Mucosa of descending colon (tissue), 3 donors: ENCODE measurements at regions not wholly inside any gene's neighbourhood (a gene's known extent, or its start where the extent isn't known, plus 50 kb on each side); places are given as distances from the start of the nearest gene placed in this dataset.

Source experiments
- ATAC-seq: fragments of 200-7000 bp; cut with Tn5 transposase; one replicate; pipeline ENCODE4 v1.9.1; 2020; ENCODE audit warnings: mild to moderate bottlenecking, moderate library complexity
- DNase-seq, 3 donors: peaks; one replicate each; pipeline ENCODE4 v3.0.0-alpha.2; 2020
- H3K36me3 ChIP-seq: fragments of 200-600 bp; one replicate; pipeline ENCODE4 v1.8.0; 2021; ENCODE audit warnings: low read depth, mild to moderate bottlenecking
- H3K4me1 ChIP-seq: fragments of 200-600 bp; one replicate; pipeline ENCODE4 v1.8.0; 2021; ENCODE audit warnings: low read depth, mild to moderate bottlenecking
- H3K4me3 ChIP-seq: fragments of 200-600 bp; one replicate; pipeline ENCODE4 v1.8.0; 2021; ENCODE audit warnings: mild to moderate bottlenecking
- H3K9me3 ChIP-seq: fragments of 200-600 bp; one replicate; pipeline ENCODE4 v1.8.0; 2021; ENCODE audit warnings: mild to moderate bottlenecking
- intact Hi-C, 2 donors: fragments of 100-400 bp; cut with DNase I in 1 of 2; cut with micrococcal nuclease in 1 of 2; formaldehyde crosslinking; loops; one replicate each; pipeline versions ENCODE4 v1.11.0 to v1.11.1; 2022; cut with DNase I, micrococcal nuclease
- TF ChIP-seq, protein P1 (sequence below): fragments of 200-600 bp; IDR thresholded peaks from one replicate; pipeline ENCODE4 v1.8.0; 2022; ENCODE audit warnings: antibody characterized with exemption, mild to moderate bottlenecking
- donor health status: DM: no; HTN: no; CAD: no; lungs with moderate emphysema.
- donor health status: DM: no; HTN: no; CAD: no.
- donor health status: DM: no; HTN: yes; CAD: no.

DNA sequence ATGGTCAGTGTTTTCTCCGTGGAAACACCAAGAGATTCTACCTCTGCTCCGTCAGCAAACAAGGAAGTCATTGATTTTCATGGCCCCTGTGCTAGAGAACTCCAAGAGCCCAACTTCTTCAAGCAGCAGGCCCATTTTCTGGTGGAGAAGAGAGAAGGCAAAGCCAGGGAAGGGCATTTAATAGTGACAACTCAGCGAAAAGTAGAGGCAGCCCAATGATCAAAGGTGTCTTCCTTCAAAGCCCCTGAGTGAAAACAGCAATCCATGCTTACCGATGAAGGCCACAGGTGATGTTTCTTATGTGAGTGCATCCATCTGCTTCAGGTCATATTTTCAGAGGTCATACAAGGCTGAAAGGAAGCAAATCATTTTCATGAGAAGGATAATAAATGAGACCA, 77.3 kb downstream of the VCPKMT start:
- no peaks in the 10 kb centered on the region for H3K36me3 ChIP-seq
- peaks cover 28% of the 10 kb centered on the region for H3K4me1 ChIP-seq
- no peak overlapping the region for H3K4me3 ChIP-seq
- TF ChIP-seq, protein P1, sequence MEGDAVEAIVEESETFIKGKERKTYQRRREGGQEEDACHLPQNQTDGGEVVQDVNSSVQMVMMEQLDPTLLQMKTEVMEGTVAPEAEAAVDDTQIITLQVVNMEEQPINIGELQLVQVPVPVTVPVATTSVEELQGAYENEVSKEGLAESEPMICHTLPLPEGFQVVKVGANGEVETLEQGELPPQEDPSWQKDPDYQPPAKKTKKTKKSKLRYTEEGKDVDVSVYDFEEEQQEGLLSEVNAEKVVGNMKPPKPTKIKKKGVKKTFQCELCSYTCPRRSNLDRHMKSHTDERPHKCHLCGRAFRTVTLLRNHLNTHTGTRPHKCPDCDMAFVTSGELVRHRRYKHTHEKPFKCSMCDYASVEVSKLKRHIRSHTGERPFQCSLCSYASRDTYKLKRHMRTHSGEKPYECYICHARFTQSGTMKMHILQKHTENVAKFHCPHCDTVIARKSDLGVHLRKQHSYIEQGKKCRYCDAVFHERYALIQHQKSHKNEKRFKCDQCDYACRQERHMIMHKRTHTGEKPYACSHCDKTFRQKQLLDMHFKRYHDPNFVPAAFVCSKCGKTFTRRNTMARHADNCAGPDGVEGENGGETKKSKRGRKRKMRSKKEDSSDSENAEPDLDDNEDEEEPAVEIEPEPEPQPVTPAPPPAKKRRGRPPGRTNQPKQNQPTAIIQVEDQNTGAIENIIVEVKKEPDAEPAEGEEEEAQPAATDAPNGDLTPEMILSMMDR = no peak
- DNase-seq (no peak), ATAC-seq (no peak)
- intact Hi-C loops = no loop called here
- H3K9me3 ChIP-seq = no peaks in the 10 kb centered on the region

- H3K4me1 ChIP-seq = peaks cover 35% of the 10 kb centered on the region
- H3K4me3 ChIP-seq = no peak overlapping the region
- intact Hi-C loops = loop anchor here in 1 of 2 donors (10.0 kb wide), 1 partner anchor 175 kb away; no protein-coding TSS in a partner anchor
- DNase-seq = peak in 1 of 3 donors; percentile 61
- no peaks in the 10 kb centered on the region for H3K36me3 ChIP-seq
- TF ChIP-seq, protein P1 = no peak
- peak; percentile 10 for ATAC-seq
- no peaks in the 10 kb centered on the region for H3K9me3 ChIP-seq
Measured at GRCh38 chr14:50039734-50040400, 76.5 kb downstream of the VCPKMT start.

GRCh38 chr14:50040401-50040775, 76.0 kb downstream of the VCPKMT start:
- TF ChIP-seq, protein P1 = no peak
- peaks cover 36% of the 10 kb centered on the region for H3K4me1 ChIP-seq
- no peaks in the 10 kb centered on the region for H3K9me3 ChIP-seq
- ATAC-seq = peak; percentile 81
- DNase-seq = peak in 1 of 3 donors; percentile 57
- intact Hi-C loops = loop anchor here in 1 of 2 donors (10.0 kb wide), 1 partner anchor 176 kb away; no protein-coding TSS in a partner anchor
- H3K36me3 ChIP-seq = no peaks in the 10 kb centered on the region
- no peak overlapping the region for H3K4me3 ChIP-seq

DNA sequence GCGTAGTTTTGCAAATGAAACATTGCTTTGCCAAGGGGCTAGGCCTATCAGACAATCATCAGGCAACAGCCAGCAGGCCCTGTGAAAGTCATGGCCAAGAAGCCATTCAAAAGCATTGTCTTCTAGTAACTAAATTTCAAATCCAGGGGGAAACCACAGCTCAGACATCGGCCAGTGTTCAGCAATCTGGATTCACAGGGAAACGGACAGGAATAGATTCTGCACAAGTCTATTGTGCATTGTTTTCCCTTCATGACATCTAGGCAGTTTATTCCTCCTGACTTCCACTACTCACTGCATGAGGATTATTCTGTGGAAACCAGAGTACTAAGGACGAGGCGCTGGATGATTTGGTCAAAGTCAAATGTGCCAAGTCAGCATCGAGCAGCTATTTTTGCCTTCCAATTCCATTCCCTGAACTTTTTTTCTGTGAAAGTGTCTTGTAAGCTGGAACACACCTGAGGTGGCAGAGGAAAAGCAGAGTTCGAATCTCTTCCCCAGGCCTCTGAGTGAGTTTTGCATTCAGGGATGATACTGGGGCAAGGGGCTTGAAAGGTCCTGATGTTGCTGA, 75.4 kb downstream of the VCPKMT start:
- no peak for ATAC-seq
- no peak overlapping the region for H3K4me3 ChIP-seq
- peaks cover 42% of the 10 kb centered on the region for H3K4me1 ChIP-seq
- no peaks in the 10 kb centered on the region for H3K9me3 ChIP-seq
- DNase-seq = no peak
- no peaks in the 10 kb centered on the region for H3K36me3 ChIP-seq
- TF ChIP-seq, protein P1 = no peak
- intact Hi-C loops = loop anchor here in 1 of 2 donors (10.0 kb wide), 1 partner anchor 176 kb away; no protein-coding TSS in a partner anchor

DNA sequence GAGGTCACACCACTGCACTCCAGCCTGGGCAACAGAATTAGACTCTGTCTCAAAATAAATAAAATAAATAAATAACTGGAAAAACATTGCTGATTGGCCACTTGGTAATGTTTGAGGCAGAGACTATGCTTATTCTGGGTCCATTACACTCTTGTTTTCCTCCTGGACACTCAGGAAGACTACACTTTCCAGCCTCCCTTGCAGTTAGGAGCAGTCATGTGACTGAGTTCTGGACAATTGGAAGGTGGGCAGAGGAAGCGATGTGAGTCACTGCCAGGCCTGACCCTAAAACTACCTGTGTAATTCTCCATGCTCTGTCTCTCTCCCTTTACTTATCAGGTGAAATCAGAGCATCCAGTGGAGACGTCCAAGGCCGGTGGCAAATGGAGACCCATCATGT, 74.4 kb downstream of the VCPKMT start:
- H3K9me3 ChIP-seq = no peaks in the 10 kb centered on the region
- ATAC-seq (no peak), DNase-seq (no peak)
- H3K36me3 ChIP-seq = no peaks in the 10 kb centered on the region
- intact Hi-C loops = loop anchor here in 1 of 2 donors (10.0 kb wide), 1 partner anchor 177 kb away; no protein-coding TSS in a partner anchor
- TF ChIP-seq, protein P1 = no peak
- H3K4me1 ChIP-seq = peaks cover 43% of the 10 kb centered on the region
- H3K4me3 ChIP-seq = no peak overlapping the region
